H1 (cell line): ENCODE measurements at regions not wholly inside any gene's neighbourhood (a gene's known extent, or its start where the extent isn't known, plus 50 kb on each side); places are given as distances from the start of the nearest gene placed in this dataset.

Experiments used
- CTCF ChIA-PET: fragments of 300-600 bp; sonication (Branson Sonifier 250); formaldehyde crosslinking; loops from one replicate; lab custom pipeline; 2021; ENCODE audit not compliant: partially characterized antibody; lab: Charles Lee
- POLR2A ChIA-PET: fragments of 300-600 bp; sonication (Branson Sonifier 250); formaldehyde crosslinking; loops from one replicate; lab custom pipeline; 2021; ENCODE audit warnings: inconsistent platforms; ENCODE audit not compliant: partially characterized antibody; lab: Charles Lee
- DNase-seq, 2 experiments: peaks; one replicate each; pipeline versions ENCODE4 v3.0.0 to v3.0.0-alpha.2; 2010 to 2022; ENCODE audit warnings: low spot score in 2 of 2, low read depth in 1 of 2, mixed read lengths in 1 of 2
- FAIRE-seq: peaks from 2 replicates; lab custom pipeline; 2011; peaks lifted over from hg19 to GRCh38; lab: Jason Lieb, UNC
- H2AFZ ChIP-seq: 2 replicates; pipeline ENCODE4 v1.8.1; 2012; ENCODE audit warnings: low read length, inconsistent platforms
- H2AK5ac ChIP-seq: 2 replicates; pipeline ENCODE4 v1.6.1; 2013; ENCODE audit warnings: low read depth, low read length
- H2BK120ac ChIP-seq: replicated peaks from 2 replicates; pipeline ENCODE3; 2013; ENCODE audit warnings: low read depth, low read length, inconsistent platforms
- H2BK12ac ChIP-seq: 2 replicates; pipeline ENCODE4 v1.6.1; 2013; ENCODE audit warnings: low read depth, low read length
- H2BK15ac ChIP-seq: 2 replicates; pipeline ENCODE4 v1.6.1; 2013; ENCODE audit warnings: low read length
- H2BK20ac ChIP-seq: 2 replicates; pipeline ENCODE4 v1.6.1; 2013; ENCODE audit warnings: low read length
- H2BK5ac ChIP-seq: 2 replicates; pipeline ENCODE4 v1.6.1; 2013; ENCODE audit warnings: low read depth, low read length
- H3K14ac ChIP-seq: 2 replicates; pipeline ENCODE4 v1.6.1; 2013; ENCODE audit warnings: inconsistent platforms; ENCODE audit not compliant: insufficient read length
- H3K18ac ChIP-seq: 2 replicates; pipeline ENCODE4 v1.6.1; 2013; ENCODE audit warnings: low read length; ENCODE audit errors: extremely low read depth
- H3K23ac ChIP-seq: 2 replicates; pipeline ENCODE4 v1.6.1; 2013; ENCODE audit warnings: inconsistent platforms; ENCODE audit not compliant: insufficient read length
- H3K23me2 ChIP-seq: 2 replicates; pipeline ENCODE4 v1.6.1; 2013; ENCODE audit warnings: low read depth, low read length
- H3K27ac ChIP-seq: 2 replicates; pipeline ENCODE4 v1.6.1; 2011; ENCODE audit warnings: low read depth, low read length, inconsistent platforms
- H3K27me3 ChIP-seq, 4 experiments: replicated peaks in 1 of 4; 1 replicate in 1 of 4; 2 replicates in 3 of 4; pipeline versions ENCODE4 v1.6.1 to v1.8.1; 2011 to 2013; ENCODE audit warnings: low read length in 3 of 4, mild to moderate bottlenecking in 3 of 4, inconsistent platforms in 2 of 4, mixed read lengths in 2 of 4, moderate library complexity in 1 of 4; ENCODE audit not compliant: control insufficient read depth in 3 of 4, insufficient read depth in 3 of 4; ENCODE audit errors: extremely low read depth in 1 of 4
- H3K36me3 ChIP-seq, 4 experiments: 2 replicates each; pipeline versions ENCODE4 v1.6.1 to v1.8.1; 2011 to 2013; ENCODE audit warnings: mild to moderate bottlenecking in 4 of 4, low read length in 3 of 4, moderate library complexity in 2 of 4, control low read depth in 1 of 4, inconsistent platforms in 1 of 4; ENCODE audit not compliant: insufficient read depth in 4 of 4, control insufficient read depth in 2 of 4
- H3K4ac ChIP-seq: replicated peaks from 2 replicates; pipeline ENCODE3; 2013; ENCODE audit warnings: low read length, low read depth, mixed read lengths, inconsistent platforms; ENCODE audit not compliant: insufficient read length
- H3K4me1 ChIP-seq, 4 experiments: replicated peaks in 1 of 4; 1 replicate in 1 of 4; 2 replicates in 3 of 4; pipeline versions ENCODE4 v1.6.1 to v1.8.1; 2011 to 2013; ENCODE audit warnings: low read length in 3 of 4, inconsistent platforms in 2 of 4, mixed read lengths in 1 of 4; ENCODE audit not compliant: insufficient read depth in 4 of 4, control insufficient read depth in 3 of 4
- H3K4me2 ChIP-seq, 2 experiments: 2 replicates each; pipeline versions ENCODE4 v1.6.1 to v1.8.1; 2011 to 2013; ENCODE audit warnings: low read depth in 2 of 2, low read length in 2 of 2, control low read depth in 1 of 2, inconsistent platforms in 1 of 2, mild to moderate bottlenecking in 1 of 2; ENCODE audit not compliant: insufficient read depth in 1 of 2
- H3K4me3 ChIP-seq, 4 experiments: fragments of 200-600, 300-600 bp in 1 of 4; sonication (generic), shearing (Covaris generic), sonication (Bioruptor Twin) in 1 of 4; 2 replicates each; pipeline versions ENCODE4 v1.5.1 to v1.8.1; 2011 to 2016; ENCODE audit warnings: low read length in 4 of 4, low read depth in 3 of 4, control low read depth in 2 of 4, inconsistent platforms in 2 of 4, mild to moderate bottlenecking in 2 of 4, mixed read lengths in 1 of 4, moderate library complexity in 1 of 4; ENCODE audit not compliant: insufficient read depth in 2 of 4; ENCODE audit errors: extremely low read depth in 1 of 4
- H3K56ac ChIP-seq: replicated peaks from 2 replicates; pipeline ENCODE3; 2013; ENCODE audit warnings: low read depth, mild to moderate bottlenecking, mixed read lengths, low read length, inconsistent platforms; ENCODE audit not compliant: insufficient read length
- H3K79me1 ChIP-seq: 2 replicates; pipeline ENCODE4 v1.6.1; 2013; ENCODE audit warnings: low read depth, low read length, control low read depth
- H3K79me2 ChIP-seq, 2 experiments: 2 replicates each; pipeline versions ENCODE4 v1.6.1 to v1.8.1; 2012 to 2013; ENCODE audit warnings: low read length in 2 of 2, mild to moderate bottlenecking in 2 of 2, inconsistent platforms in 1 of 2; ENCODE audit not compliant: insufficient read depth in 2 of 2, control insufficient read depth in 1 of 2
- H3K9ac ChIP-seq, 4 experiments: replicated peaks in 1 of 4; 1 replicate in 1 of 4; 2 replicates in 3 of 4; pipeline versions ENCODE4 v1.6.1 to v1.8.1; 2011 to 2013; ENCODE audit warnings: low read depth in 3 of 4, low read length in 3 of 4, control low read depth in 2 of 4, mild to moderate bottlenecking in 2 of 4, moderate library complexity in 2 of 4, inconsistent platforms in 1 of 4; ENCODE audit errors: extremely low read depth in 1 of 4
- H3K9me3 ChIP-seq, 2 experiments: 2 replicates each; pipeline versions ENCODE4 v1.6.1 to v1.8.1; 2012 to 2013; ENCODE audit warnings: mild to moderate bottlenecking in 2 of 2, moderate library complexity in 2 of 2, control low read depth in 1 of 2, inconsistent platforms in 1 of 2, low read depth in 1 of 2, low read length in 1 of 2, mixed read lengths in 1 of 2; ENCODE audit not compliant: insufficient read depth in 2 of 2
- H4K20me1 ChIP-seq, 2 experiments: replicated peaks in 1 of 2; 2 replicates each; pipeline versions ENCODE3 to v1.8.1; 2011 to 2013; ENCODE audit warnings: inconsistent platforms in 2 of 2, low read length in 2 of 2, mild to moderate bottlenecking in 1 of 2; ENCODE audit not compliant: insufficient read depth in 2 of 2, control insufficient read depth in 1 of 2
- H4K5ac ChIP-seq: 2 replicates; pipeline ENCODE4 v1.6.1; 2013; ENCODE audit warnings: low read length, low read depth, mixed read lengths, inconsistent platforms; ENCODE audit not compliant: insufficient read length
- H4K8ac ChIP-seq: 2 replicates; pipeline ENCODE4 v1.8.0; 2013; ENCODE audit warnings: mild to moderate bottlenecking, moderate library complexity, low read length, inconsistent platforms; ENCODE audit not compliant: insufficient read depth; ENCODE audit errors: extremely low read depth
- H4K91ac ChIP-seq: replicated peaks from 2 replicates; pipeline ENCODE3; 2013; ENCODE audit warnings: low read length, mixed read lengths, inconsistent platforms; ENCODE audit not compliant: insufficient read length
- ATF2 ChIP-seq: IDR thresholded peaks from 2 replicates; pipeline ENCODE4 v1.6.1; 2012; ENCODE audit warnings: low read length, inconsistent platforms
- ATF3 ChIP-seq: IDR thresholded peaks from 2 replicates; pipeline ENCODE4 v1.6.1; 2011; ENCODE audit warnings: low read depth, mild to moderate bottlenecking, low read length; ENCODE audit not compliant: insufficient read depth
- BACH1 ChIP-seq: IDR thresholded peaks from 2 replicates; pipeline ENCODE4 v1.6.1; 2012; ENCODE audit warnings: low read length, improper control_type of control experiment
- JUND ChIP-seq: IDR thresholded peaks from 2 replicates; pipeline ENCODE4 v1.6.1; 2011; ENCODE audit warnings: mild to moderate bottlenecking, improper control_type of control experiment, low read length
- NRF1 ChIP-seq: IDR thresholded peaks from 2 replicates; pipeline ENCODE4 v1.6.1; 2011; ENCODE audit warnings: mild to moderate bottlenecking, low read depth, low read length, improper control_type of control experiment
- RFX5 ChIP-seq: IDR thresholded peaks from 2 replicates; pipeline ENCODE4 v1.6.1; 2011; ENCODE audit warnings: low read depth, low read length, improper control_type of control experiment, borderline replicate concordance
- SRF ChIP-seq: IDR thresholded peaks from 2 replicates; pipeline ENCODE4 v1.6.1; 2011; ENCODE audit warnings: mild to moderate bottlenecking, low read depth, low read length, moderate library complexity
- ZNF274 ChIP-seq: IDR thresholded peaks from 2 replicates; pipeline ENCODE4 v1.7.0; 2012; ENCODE audit warnings: low read length, borderline replicate concordance; ENCODE audit errors: extremely low read depth
- WGBS, 2 experiments: shearing (Covaris generic) in 1 of 2; methylation state at CpG; one replicate each; pipeline versions ENCODE4 v1.1.6 to v1.1.7; 2013 to 2015; ENCODE audit warnings: low lambda C conversion rate in 2 of 2, mixed read lengths in 2 of 2, inconsistent platforms in 1 of 2, low coverage in 1 of 2, missing lambda C conversion rate in 1 of 2; ENCODE audit not compliant: insufficient replicate concordance in 2 of 2, insufficient coverage in 1 of 2, insufficient read length in 1 of 2; ENCODE audit errors: extremely low coverage in 1 of 2, missing lambda C conversion rate in 1 of 2; 5-methylcytosine and 5-hydroxymethylcytosine counted together

GRCh38 chr22:48505891-48506290, 1321.8 kb downstream of the BRD1 start:
- 75% methylated on average over 7 of the region's 8 CpGs; no CpG with 5 or more reads in 1 of the 2 experiments for WGBS, 2 experiments
- Histone ChIP-seq H4K91ac (no peak overlapping the region), H2BK20ac (no peak overlapping the region), H3K14ac (no peak overlapping the region), H3K18ac (no peak overlapping the region), H3K79me1 (peaks cover 12% of the 10 kb centered on the region), H4K5ac (no peak overlapping the region), H2BK5ac (no peak overlapping the region), H2BK15ac (no peak overlapping the region), H3K4ac (no peak overlapping the region), H3K79me2 (peaks cover 0 to 52% of the 10 kb centered on the region in 2 experiments; a peak in 2 of 4 replicates), H3K4me2 (no peak overlapping the region), H3K56ac (no peak overlapping the region), H3K27me3 (no peaks in the 10 kb centered on the region), H2AFZ (no peak overlapping the region), H2AK5ac (no peak overlapping the region), H3K9me3 (no peaks in the 10 kb centered on the region), H3K36me3 (no peaks in the 10 kb centered on the region), H4K8ac (no peak overlapping the region), H3K9ac (no peak overlapping the region), H3K4me3 (no peak overlapping the region), H2BK120ac (no peak overlapping the region), H2BK12ac (no peak overlapping the region), H4K20me1 (peaks cover 9 to 12% of the 10 kb centered on the region in 2 experiments), H3K4me1 (peaks cover 0 to 7% (median 4%) of the 10 kb centered on the region in 4 experiments; a peak in 4 of 7 replicates), H3K27ac (no peak overlapping the region), H3K23me2 (no peaks in the 10 kb centered on the region), H3K23ac (no peak overlapping the region)
- no peak for FAIRE-seq
- CTCF ChIA-PET = no interaction called here
- DNase-seq = no peak
- TF ChIP-seq BACH1 (no peak), ZNF274 (no peak), NRF1 (no peak), RFX5 (no peak), JUND (no peak), ATF3 (no peak), SRF (no peak), ATF2 (no peak)
- POLR2A ChIA-PET = no interaction called here
